ENCODE measurements at regions not wholly inside any gene's neighbourhood (a gene's known extent, or its start where the extent isn't known, plus 50 kb on each side); places are given as distances from the start of the nearest gene placed in this dataset.

- Mint-ChIP-seq H3K4me1 (no peaks in the 10 kb centered on the region), H3K4me3 (no peak overlapping the region), H3K36me3 (no peaks in the 10 kb centered on the region), H3K27me3 (ENCODE audit: low read depth in 3 of 3) (peaks cover 0 to 1% (median 0%) of the 10 kb centered on the region in 3 donors), H3K27ac (no peak overlapping the region), H3K9me3 (peaks cover 0 to 7% (median 4%) of the 10 kb centered on the region in 7 donors)
- no peaks in the 10 kb centered on the region for H3K9me3 ChIP-seq (replicated peaks in 1 of 2; ENCODE audit: control insufficient read depth in 1 of 2, insufficient read depth in 1 of 2, low read length in 2 of 2)
- no peaks in the 10 kb centered on the region for H3K79me2 ChIP-seq (ENCODE audit: insufficient read depth, low read length)
- no peak overlapping the region for H3K4me3 ChIP-seq (replicated peaks in 1 of 3; ENCODE audit: low read depth in 2 of 3, low read length in 3 of 3)
- no peak overlapping the region for H3K4me2 ChIP-seq (replicated peaks; ENCODE audit: extremely low read depth, low read length, poor library complexity, severe bottlenecking)
- no peaks in the 10 kb centered on the region for H3K27me3 ChIP-seq (ENCODE audit: control insufficient read depth in 2 of 2, insufficient read depth in 2 of 2, low read length in 2 of 2)
- no peaks in the 10 kb centered on the region for H4K20me1 ChIP-seq (ENCODE audit: insufficient read depth, low read length)
- no peak overlapping the region for H3K9ac ChIP-seq (ENCODE audit: insufficient read depth, low read length, poor library complexity, severe bottlenecking)
- WGBS (ENCODE audit: insufficient coverage): 94% methylated on average over 5 of the region's 5 CpGs
- no peak overlapping the region for H2AFZ ChIP-seq (ENCODE audit: insufficient read depth, low read depth, low read length, poor library complexity, severe bottlenecking)
- intact Hi-C loops (cut with micrococcal nuclease): no loop called here
- no peaks in the 10 kb centered on the region for H3K4me1 ChIP-seq (ENCODE audit: control insufficient read depth in 1 of 2, insufficient read depth in 2 of 2, low read length in 2 of 2)
- H3K27ac ChIP-seq (ENCODE audit: low read depth in 1 of 2, low read length in 2 of 2): no peak overlapping the region
- no peak for DNase-seq
- H3K36me3 ChIP-seq (replicated peaks in 1 of 2; ENCODE audit: control insufficient read depth in 1 of 2, insufficient read depth in 2 of 2, low read length in 2 of 2): no peaks in the 10 kb centered on the region
- TF ChIP-seq CTCF (IDR thresholded peaks at IDR 0.05): no peak
These were observed 176.2 kb upstream of the TP63 start for GRCh38 chr3:189455009-189455408.

- H3K27ac Mint-ChIP-seq: no peak overlapping the region
- Histone ChIP-seq H2AFZ (ENCODE audit: insufficient read depth, low read depth, low read length, poor library complexity, severe bottlenecking) (no peak overlapping the region), H3K9me3 (replicated peaks in 1 of 2; ENCODE audit: control insufficient read depth in 1 of 2, insufficient read depth in 1 of 2, low read length in 2 of 2) (no peaks in the 10 kb centered on the region), H3K27ac (ENCODE audit: low read depth in 1 of 2, low read length in 2 of 2) (no peak overlapping the region), H3K79me2 (ENCODE audit: insufficient read depth, low read length) (no peaks in the 10 kb centered on the region), H3K27me3 (ENCODE audit: control insufficient read depth in 2 of 2, insufficient read depth in 2 of 2, low read length in 2 of 2) (no peaks in the 10 kb centered on the region), H3K4me2 (replicated peaks; ENCODE audit: extremely low read depth, low read length, poor library complexity, severe bottlenecking) (no peak overlapping the region), H3K4me3 (replicated peaks in 1 of 3; ENCODE audit: low read depth in 2 of 3, low read length in 3 of 3) (no peak overlapping the region), H3K4me1 (ENCODE audit: control insufficient read depth in 1 of 2, insufficient read depth in 2 of 2, low read length in 2 of 2) (no peaks in the 10 kb centered on the region), H3K9ac (ENCODE audit: insufficient read depth, low read length, poor library complexity, severe bottlenecking) (no peak overlapping the region), H4K20me1 (ENCODE audit: insufficient read depth, low read length) (no peaks in the 10 kb centered on the region), H3K36me3 (replicated peaks in 1 of 2; ENCODE audit: control insufficient read depth in 1 of 2, insufficient read depth in 2 of 2, low read length in 2 of 2) (no peaks in the 10 kb centered on the region)
- H3K27me3 Mint-ChIP-seq (ENCODE audit: low read depth in 3 of 3): peaks cover 0 to 1% (median 0%) of the 10 kb centered on the region in 3 donors
- no peak overlapping the region for H3K4me3 Mint-ChIP-seq
- H3K36me3 Mint-ChIP-seq: no peaks in the 10 kb centered on the region
- TF ChIP-seq CTCF (IDR thresholded peaks at IDR 0.05): no peak
- WGBS (ENCODE audit: insufficient coverage): 94% methylated on average over 5 of the region's 6 CpGs
- no peaks in the 10 kb centered on the region for H3K4me1 Mint-ChIP-seq
- H3K9me3 Mint-ChIP-seq: peaks cover 0 to 7% (median 4%) of the 10 kb centered on the region in 7 donors
- intact Hi-C loops (cut with micrococcal nuclease): no loop called here
- DNase-seq: no peak
These were observed 175.4 kb upstream of the TP63 start for GRCh38 chr3:189455641-189456417.
